SK-N-SH treated with all-trans-retinoic acid at 6 μM for 48 hours (cell line): ENCODE measurements at regions not wholly inside any gene's neighbourhood (a gene's known extent, or its start where the extent isn't known, plus 50 kb on each side); places are given as distances from the start of the nearest gene placed in this dataset.

ENCODE experiments used
- ATAC-seq: fragments of 200-7000 bp; cut with Tn5 transposase; 3 replicates; pipeline ENCODE4 v1.9.1; 2020; ENCODE audit warnings: mild to moderate bottlenecking, moderate library complexity
- ARNTL ChIP-seq: fragments of 450-650 bp; formaldehyde crosslinking; IDR thresholded peaks from 2 replicates; pipeline ENCODE4 v1.5.0; 2020; ENCODE audit warnings: low read depth, mild to moderate bottlenecking, moderate library complexity, borderline replicate concordance
- BACH2 ChIP-seq: fragments of 250-450 bp; sonication (Bioruptor Pico); IDR thresholded peaks from 2 replicates; pipeline ENCODE4 v1.9.0; 2021; ENCODE audit warnings: mild to moderate bottlenecking, borderline replicate concordance
- CREB5 ChIP-seq: fragments of 250-450 bp; sonication (Bioruptor Pico); IDR thresholded peaks from 2 replicates; pipeline ENCODE4 v1.5.1; 2020; ENCODE audit warnings: low read depth, mild to moderate bottlenecking, moderate library complexity
- CSDC2 ChIP-seq: fragments of 250-450 bp; sonication (Bioruptor Pico); IDR thresholded peaks from 2 replicates; pipeline ENCODE4 v1.5.0; 2020; ENCODE audit warnings: mild to moderate bottlenecking, moderate library complexity
- CSRNP3 ChIP-seq: fragments of 250-450 bp; sonication (Bioruptor Pico); IDR thresholded peaks from 2 replicates; pipeline ENCODE4 v1.5.1; 2021; ENCODE audit warnings: mild to moderate bottlenecking, moderate library complexity
- ESRRG ChIP-seq: fragments of 250-450 bp; sonication (Bioruptor Pico); IDR thresholded peaks from 2 replicates; pipeline ENCODE4 v1.6.1; 2021; ENCODE audit warnings: mild to moderate bottlenecking
- ISL1 ChIP-seq: fragments of 250-450 bp; sonication (Bioruptor Pico); IDR thresholded peaks from 2 replicates; pipeline ENCODE4 v2.1.2; 2022; ENCODE audit warnings: mild to moderate bottlenecking, moderate library complexity
- OSR1 ChIP-seq: fragments of 250-450 bp; sonication (Bioruptor Pico); IDR thresholded peaks from 2 replicates; pipeline ENCODE4 v1.8.0; 2022; ENCODE audit warnings: moderate library complexity, mild to moderate bottlenecking, inconsistent platforms
- PATZ1 ChIP-seq: fragments of 250-450 bp; sonication (Bioruptor Pico); IDR thresholded peaks from 2 replicates; pipeline ENCODE4 v1.8.0; 2020; ENCODE audit warnings: mild to moderate bottlenecking, moderate library complexity, borderline replicate concordance
- POU6F1 ChIP-seq: fragments of 250-450 bp; sonication (Bioruptor Pico); IDR thresholded peaks from 2 replicates; pipeline ENCODE4 v1.8.0; 2021; ENCODE audit warnings: low read depth, mild to moderate bottlenecking, moderate library complexity, borderline replicate concordance
- PPARA ChIP-seq: fragments of 250-450 bp; sonication (Bioruptor Pico); IDR thresholded peaks from 2 replicates; pipeline ENCODE4 v1.5.0; 2020; ENCODE audit warnings: mild to moderate bottlenecking, borderline replicate concordance
- RARB ChIP-seq: fragments of 250-450 bp; sonication (Bioruptor Pico); IDR thresholded peaks from 2 replicates; pipeline ENCODE4 v1.8.0; 2021; ENCODE audit warnings: mild to moderate bottlenecking, moderate library complexity
- SNAI2 ChIP-seq: fragments of 250-450 bp; sonication (Bioruptor Pico); IDR thresholded peaks from 2 replicates; pipeline ENCODE4 v1.5.0; 2020; ENCODE audit warnings: mild to moderate bottlenecking, moderate library complexity
- TCF4 ChIP-seq: fragments of 250-450 bp; sonication (Bioruptor Pico); IDR thresholded peaks from 2 replicates; pipeline ENCODE4 v1.8.0; 2021; ENCODE audit warnings: mild to moderate bottlenecking, moderate library complexity, borderline replicate concordance
- TOX ChIP-seq: fragments of 250-450 bp; sonication (Bioruptor Pico); IDR thresholded peaks from 2 replicates; pipeline ENCODE4 v1.8.0; 2021; ENCODE audit warnings: mild to moderate bottlenecking, moderate library complexity, borderline replicate concordance
- TSHZ2 ChIP-seq: fragments of 250-450 bp; sonication (Bioruptor Pico); IDR thresholded peaks from 2 replicates; pipeline ENCODE4 v1.5.0; 2020; ENCODE audit warnings: mild to moderate bottlenecking, moderate library complexity
- ZC3H10 ChIP-seq: fragments of 250-450 bp; sonication (Bioruptor Pico); IDR thresholded peaks from 2 replicates; pipeline ENCODE4 v1.5.1; 2021; ENCODE audit warnings: mild to moderate bottlenecking, moderate library complexity
- ZFP30 ChIP-seq: fragments of 450-650 bp; formaldehyde crosslinking; IDR thresholded peaks from 2 replicates; pipeline ENCODE4 v1.5.0; 2022; ENCODE audit warnings: mild to moderate bottlenecking, moderate library complexity
- ZNF70 ChIP-seq: fragments of 450-650 bp; formaldehyde crosslinking; IDR thresholded peaks from 2 replicates; pipeline ENCODE4 v1.5.0; 2020; ENCODE audit warnings: mild to moderate bottlenecking, moderate library complexity
- ZNF8 ChIP-seq: fragments of 450-650 bp; formaldehyde crosslinking; IDR thresholded peaks from 2 replicates; pipeline ENCODE4 v1.5.0; 2020; ENCODE audit warnings: mild to moderate bottlenecking, moderate library complexity

- TF ChIP-seq PATZ1 (CRISPR knock-in tag) = no peak
- no peak for ATAC-seq
Observed at GRCh38 chr10:108716352-108716751, 1207.0 kb downstream of the XPNPEP1 start.

- ATAC-seq = no peak
- no peak for TF ChIP-seq RARB (CRISPR knock-in tag)
- no peak for TF ChIP-seq ISL1 (CRISPR knock-in tag)
- TF ChIP-seq OSR1 (CRISPR knock-in tag) = no peak
- TF ChIP-seq CSDC2 (CRISPR knock-in tag) = no peak
- TF ChIP-seq TOX (CRISPR knock-in tag) = no peak
- no peak for TF ChIP-seq SNAI2 (CRISPR knock-in tag)
- no peak for TF ChIP-seq ZC3H10 (CRISPR knock-in tag)
- TF ChIP-seq TSHZ2 (CRISPR knock-in tag) = no peak
- TF ChIP-seq CREB5 (CRISPR knock-in tag) = no peak
- TF ChIP-seq POU6F1 (CRISPR knock-in tag) = no peak
- no peak for TF ChIP-seq ARNTL (CRISPR knock-in tag)
- no peak for TF ChIP-seq BACH2 (CRISPR knock-in tag)
- TF ChIP-seq TCF4 (CRISPR knock-in tag) = no peak
- TF ChIP-seq ZNF70 (CRISPR knock-in tag) = no peak
- TF ChIP-seq CSRNP3 = no peak
- TF ChIP-seq PPARA (CRISPR knock-in tag) = no peak
- no peak for TF ChIP-seq ZNF8 (CRISPR knock-in tag)
- no peak for TF ChIP-seq ESRRG (CRISPR knock-in tag)
- TF ChIP-seq PATZ1 (CRISPR knock-in tag) = no peak
- TF ChIP-seq ZFP30 (CRISPR knock-in tag) = no peak
Observed at GRCh38 chr10:108709927-108710722, 1213.2 kb downstream of the XPNPEP1 start.
